Activated T-helper 1 cell treated with anti-CD3 and anti-CD28 coated beads, Interleukin-12 subunit alpha, Interleukin-12 subunit beta, Interleukin-2, Interleukin-4 antibody, amounts not matched to agents 30 ng/mL and 10 ng/mL and 1 ng/mL, durations not matched to agents 14 hours and 24 hours and 36 hours (primary cell): ENCODE measurements at regions not wholly inside any gene's neighbourhood (a gene's known extent, or its start where the extent isn't known, plus 50 kb on each side); places are given as distances from the start of the nearest gene placed in this dataset.
"Not testable (repeated sequence)": the region's sequence is repeated elsewhere in the genome, so short reads cannot be mapped to it uniquely, and the experiment has no call there.

Source experiments
- DNase-seq: peaks from one replicate; pipeline ENCODE4 v3.0.0; 2021; ENCODE audit warnings: low spot score
- H3K27ac Mint-ChIP-seq: one replicate; pipeline ENCODE4 v1.8.0; 2021; ENCODE audit warnings: mild to moderate bottlenecking, mixed read lengths
- H3K27me3 Mint-ChIP-seq: one replicate; pipeline ENCODE4 v1.8.0; 2022; ENCODE audit warnings: mild to moderate bottlenecking, moderate library complexity, mixed read lengths; ENCODE audit not compliant: insufficient read depth
- H3K36me3 Mint-ChIP-seq: one replicate; pipeline ENCODE4 v1.8.0; 2021; ENCODE audit warnings: low read depth, mixed read lengths
- H3K4me1 Mint-ChIP-seq: one replicate; pipeline ENCODE4 v1.8.0; 2021; ENCODE audit warnings: low read depth, mixed read lengths
- H3K4me3 Mint-ChIP-seq: one replicate; pipeline ENCODE4 v1.8.0; 2021; ENCODE audit warnings: mild to moderate bottlenecking, moderate library complexity, mixed read lengths
- H3K9me3 Mint-ChIP-seq: one replicate; pipeline ENCODE4 v1.8.0; 2021; ENCODE audit warnings: mixed read lengths
- intact Hi-C: fragments of 100-400 bp; cut with micrococcal nuclease; formaldehyde crosslinking; loops from one replicate; pipeline ENCODE4 v1.15.1; 2024

- H3K27me3 Mint-ChIP-seq, result peaks cover 31% of the 10 kb centered on the region
- H3K4me3 Mint-ChIP-seq, H3K27ac Mint-ChIP-seq, H3K9me3 Mint-ChIP-seq, intact Hi-C loops, H3K36me3 Mint-ChIP-seq, DNase-seq, H3K4me1 Mint-ChIP-seq: not testable (repeated sequence)
Observed at GRCh38 chr22:49680819-49681218, 146.9 kb downstream of the BRD1 start.

- no peaks in the 10 kb centered on the region for H3K9me3 Mint-ChIP-seq
- DNase-seq, result no peak
- H3K4me3 Mint-ChIP-seq, result no peak overlapping the region
- intact Hi-C loops, result no loop called here
- H3K27me3 Mint-ChIP-seq, result peaks cover 29% of the 10 kb centered on the region
- H3K27ac Mint-ChIP-seq, result no peak overlapping the region
- no peaks in the 10 kb centered on the region for H3K4me1 Mint-ChIP-seq
- no peaks in the 10 kb centered on the region for H3K36me3 Mint-ChIP-seq
Observed at GRCh38 chr22:49678842-49679170, 148.9 kb downstream of the BRD1 start.

GRCh38 chr22:49678137-49678841, 149.4 kb downstream of the BRD1 start:
- Mint-ChIP-seq H3K27ac (no peak overlapping the region), H3K9me3 (no peaks in the 10 kb centered on the region), H3K27me3 (peaks cover 29% of the 10 kb centered on the region), H3K4me3 (no peak overlapping the region), H3K36me3 (no peaks in the 10 kb centered on the region), H3K4me1 (no peaks in the 10 kb centered on the region)
- no peak for DNase-seq
- intact Hi-C loops, result no loop called here

GRCh38 chr22:49677495-49677889, 150.2 kb downstream of the BRD1 start:
- Mint-ChIP-seq H3K36me3 (no peaks in the 10 kb centered on the region), H3K4me3 (no peak overlapping the region), H3K4me1 (no peaks in the 10 kb centered on the region), H3K27ac (no peak overlapping the region), H3K9me3 (no peaks in the 10 kb centered on the region), H3K27me3 (peaks cover 29% of the 10 kb centered on the region)
- intact Hi-C loops, result no loop called here
- DNase-seq, result no peak

GRCh38 chr22:49676783-49677494, 150.7 kb downstream of the BRD1 start:
- intact Hi-C loops, result no loop called here
- Mint-ChIP-seq H3K36me3 (no peaks in the 10 kb centered on the region), H3K4me3 (no peak overlapping the region), H3K4me1 (no peaks in the 10 kb centered on the region), H3K27ac (no peak overlapping the region), H3K9me3 (no peaks in the 10 kb centered on the region), H3K27me3 (peaks cover 29% of the 10 kb centered on the region)
- DNase-seq, result no peak

GRCh38 chr22:49676230-49676629, 151.4 kb downstream of the BRD1 start:
- DNase-seq, result no peak
- H3K9me3 Mint-ChIP-seq, result no peaks in the 10 kb centered on the region
- intact Hi-C loops, result no loop called here
- peaks cover 33% of the 10 kb centered on the region for H3K27me3 Mint-ChIP-seq
- no peak overlapping the region for H3K27ac Mint-ChIP-seq
- no peaks in the 10 kb centered on the region for H3K36me3 Mint-ChIP-seq
- peaks cover 5% of the 10 kb centered on the region for H3K4me1 Mint-ChIP-seq
- H3K4me3 Mint-ChIP-seq, result no peak overlapping the region

GRCh38 chr22:49674479-49675050, 153.1 kb downstream of the BRD1 start:
- DNase-seq, result no peak
- H3K27me3 Mint-ChIP-seq, result peaks cover 30% of the 10 kb centered on the region
- no peaks in the 10 kb centered on the region for H3K36me3 Mint-ChIP-seq
- intact Hi-C loops, result no loop called here
- peaks cover 8% of the 10 kb centered on the region for H3K4me1 Mint-ChIP-seq
- no peak overlapping the region for H3K27ac Mint-ChIP-seq
- no peaks in the 10 kb centered on the region for H3K9me3 Mint-ChIP-seq
- no peak overlapping the region for H3K4me3 Mint-ChIP-seq

- intact Hi-C loops, result no loop called here
- Mint-ChIP-seq H3K4me1 (peaks cover 8% of the 10 kb centered on the region), H3K27ac (no peak overlapping the region), H3K4me3 (no peak overlapping the region), H3K27me3 (peaks cover 28% of the 10 kb centered on the region), H3K36me3 (no peaks in the 10 kb centered on the region), H3K9me3 (no peaks in the 10 kb centered on the region)
- no peak for DNase-seq
Observed at GRCh38 chr22:49673048-49673447, 154.6 kb downstream of the BRD1 start.

- Mint-ChIP-seq H3K4me1 (peaks cover 8% of the 10 kb centered on the region), H3K36me3 (no peaks in the 10 kb centered on the region), H3K4me3 (no peak overlapping the region), H3K27ac (no peak overlapping the region), H3K27me3 (peaks cover 28% of the 10 kb centered on the region), H3K9me3 (no peaks in the 10 kb centered on the region)
- no peak for DNase-seq
- intact Hi-C loops, result no loop called here
Observed at GRCh38 chr22:49672014-49672516, 155.6 kb downstream of the BRD1 start.

GRCh38 chr22:49671331-49672013, 156.2 kb downstream of the BRD1 start:
- intact Hi-C loops, result no loop called here
- no peak for DNase-seq
- H3K4me3 Mint-ChIP-seq, result peak overlapping the region; percentile 71
- peak overlapping the region; percentile 14 for H3K27ac Mint-ChIP-seq
- peaks cover 8% of the 10 kb centered on the region for H3K4me1 Mint-ChIP-seq
- no peaks in the 10 kb centered on the region for H3K9me3 Mint-ChIP-seq
- H3K27me3 Mint-ChIP-seq, result peaks cover 28% of the 10 kb centered on the region
- H3K36me3 Mint-ChIP-seq, result no peaks in the 10 kb centered on the region

- peak overlapping the region; percentile 71 for H3K4me3 Mint-ChIP-seq
- H3K27ac Mint-ChIP-seq, result no peak overlapping the region
- no peaks in the 10 kb centered on the region for H3K36me3 Mint-ChIP-seq
- peaks cover 8% of the 10 kb centered on the region for H3K4me1 Mint-ChIP-seq
- intact Hi-C loops, result no loop called here
- H3K9me3 Mint-ChIP-seq, result no peaks in the 10 kb centered on the region
- H3K27me3 Mint-ChIP-seq, result peaks cover 28% of the 10 kb centered on the region
- DNase-seq, result no peak
Observed at GRCh38 chr22:49670456-49671330, 157.0 kb downstream of the BRD1 start.

GRCh38 chr22:49669969-49670455, 157.7 kb downstream of the BRD1 start:
- H3K27ac Mint-ChIP-seq, H3K9me3 Mint-ChIP-seq, DNase-seq, H3K4me1 Mint-ChIP-seq, H3K36me3 Mint-ChIP-seq, intact Hi-C loops: not testable (repeated sequence)
- Mint-ChIP-seq H3K27me3 (peaks cover 33% of the 10 kb centered on the region), H3K4me3 (peak overlapping the region; percentile 22)
